GM21723 (cell line): ENCODE measurements at regions not wholly inside any gene's neighbourhood (a gene's known extent, or its start where the extent isn't known, plus 50 kb on each side); places are given as distances from the start of the nearest gene placed in this dataset.

Experiments used
- ATAC-seq: cut with Tn5 transposase; IDR thresholded peaks from one replicate; pipeline ENCODE4 v1.9.1; 2021; ENCODE audit warnings: mild to moderate bottlenecking, moderate library complexity; ENCODE audit not compliant: unreplicated experiment

- peak; percentile 84 for ATAC-seq
Observed at GRCh38 chr6:20023549-20024315, 186.6 kb downstream of the ID4 start.

GRCh38 chr6:20024316-20024673, 187.1 kb downstream of the ID4 start:
- no peak for ATAC-seq

- no peak for ATAC-seq
Observed at GRCh38 chr6:20024978-20025377, 187.3 kb downstream of the MBOAT1 start.

- ATAC-seq, result no peak
Observed at GRCh38 chr6:20025681-20026080, 186.6 kb downstream of the MBOAT1 start.

- no peak for ATAC-seq
Observed at GRCh38 chr6:20028143-20028542, 184.1 kb downstream of the MBOAT1 start.

GRCh38 chr6:20028562-20028961, 183.7 kb downstream of the MBOAT1 start:
- no peak for ATAC-seq

- no peak for ATAC-seq
Observed at GRCh38 chr6:20029979-20030378, 182.3 kb downstream of the MBOAT1 start.

GRCh38 chr6:20031342-20031741, 180.9 kb downstream of the MBOAT1 start:
- no peak for ATAC-seq

- no peak for ATAC-seq
Observed at GRCh38 chr6:20033697-20034407, 178.4 kb downstream of the MBOAT1 start.

- no peak for ATAC-seq
Observed at GRCh38 chr6:20034408-20034769, 177.9 kb downstream of the MBOAT1 start.

GRCh38 chr6:20036141-20036677, 176.1 kb downstream of the MBOAT1 start:
- no peak for ATAC-seq

GRCh38 chr6:20038410-20039204, 173.7 kb downstream of the MBOAT1 start:
- ATAC-seq, result no peak

- ATAC-seq, result no peak
Observed at GRCh38 chr6:20044883-20045282, 167.4 kb downstream of the MBOAT1 start.
